ENCODE measurements at regions not wholly inside any gene's neighbourhood (a gene's known extent, or its start where the extent isn't known, plus 50 kb on each side); places are given as distances from the start of the nearest gene placed in this dataset.

GRCh38 chr2:122277956-122278355 lies 522.5 kb downstream of the TSN start:
- Histone ChIP-seq H3K36me3 (replicated peaks) (no peaks in the 10 kb centered on the region), H3K9me3 (no peaks in the 10 kb centered on the region), H3K27me3 (ENCODE audit: low read depth) (no peaks in the 10 kb centered on the region), H3K4me3 (no peak overlapping the region), H3K4me1 (no peaks in the 10 kb centered on the region)
- in situ Hi-C loops (cut with MboI; ENCODE audit: low sequenced_read_pairs): no loop called here
- no peak for DNase-seq (ENCODE audit: low spot score in 2 of 2)

- in situ Hi-C loops (cut with MboI; ENCODE audit: low sequenced_read_pairs): loop anchor here (25.0 kb wide), 2 partner anchors 313 to 488 kb away; no protein-coding TSS in a partner anchor
- peaks cover 3% of the 10 kb centered on the region for H3K4me1 ChIP-seq
- no peak overlapping the region for H3K4me3 ChIP-seq
- peak; percentile 69 to 70 for DNase-seq (ENCODE audit: low spot score in 2 of 2)
- 0 out of 2 replicates have a peak, but pooled peaks cover 2% of the 10 kb centered on the region for H3K9me3 ChIP-seq
- no peaks in the 10 kb centered on the region for H3K36me3 ChIP-seq (replicated peaks)
- no peaks in the 10 kb centered on the region for H3K27me3 ChIP-seq (ENCODE audit: low read depth)
Measured at GRCh38 chr2:122300758-122301157, 545.3 kb downstream of the TSN start.

- DNase-seq (ENCODE audit: low spot score in 2 of 2): no peak
- Histone ChIP-seq H3K4me3 (no peak overlapping the region), H3K9me3 (0 out of 2 replicates have a peak, but pooled peaks cover 2% of the 10 kb centered on the region), H3K27me3 (ENCODE audit: low read depth) (no peaks in the 10 kb centered on the region), H3K4me1 (no peaks in the 10 kb centered on the region), H3K36me3 (replicated peaks) (no peaks in the 10 kb centered on the region)
- in situ Hi-C loops (cut with MboI; ENCODE audit: low sequenced_read_pairs): loop anchor here (25.0 kb wide), 2 partner anchors 320 to 495 kb away; no protein-coding TSS in a partner anchor
Measured at GRCh38 chr2:122307763-122308162, 552.3 kb downstream of the TSN start.

GRCh38 chr2:122315306-122315705 lies 559.9 kb downstream of the TSN start:
- in situ Hi-C loops (cut with MboI; ENCODE audit: low sequenced_read_pairs): loop anchor here (25.0 kb wide), 2 partner anchors 328 to 503 kb away; no protein-coding TSS in a partner anchor
- H3K4me3 ChIP-seq: no peak overlapping the region
- no peaks in the 10 kb centered on the region for H3K4me1 ChIP-seq
- H3K36me3 ChIP-seq (replicated peaks): no peaks in the 10 kb centered on the region
- DNase-seq (ENCODE audit: low spot score in 2 of 2): no peak
- H3K9me3 ChIP-seq: no peaks in the 10 kb centered on the region
- no peaks in the 10 kb centered on the region for H3K27me3 ChIP-seq (ENCODE audit: low read depth)

GRCh38 chr2:122319539-122320132 lies 564.2 kb downstream of the TSN start:
- DNase-seq (ENCODE audit: low spot score in 2 of 2): no peak
- Histone ChIP-seq H3K4me1 (no peaks in the 10 kb centered on the region), H3K27me3 (ENCODE audit: low read depth) (no peaks in the 10 kb centered on the region; the same call in 1 of the 2 replicates), H3K36me3 (replicated peaks) (no peaks in the 10 kb centered on the region), H3K4me3 (no peak overlapping the region), H3K9me3 (no peaks in the 10 kb centered on the region)
- in situ Hi-C loops (cut with MboI; ENCODE audit: low sequenced_read_pairs): loop anchor here (25.0 kb wide), 2 partner anchors 332 to 507 kb away; no protein-coding TSS in a partner anchor

GRCh38 chr2:122322815-122323214 lies 567.4 kb downstream of the TSN start:
- H3K27me3 ChIP-seq (ENCODE audit: low read depth): peaks cover 8% of the 10 kb centered on the region
- H3K4me3 ChIP-seq: no peak overlapping the region
- DNase-seq (ENCODE audit: low spot score in 2 of 2): no peak
- H3K4me1 ChIP-seq: no peaks in the 10 kb centered on the region
- H3K36me3 ChIP-seq (replicated peaks): no peaks in the 10 kb centered on the region
- in situ Hi-C loops (cut with MboI; ENCODE audit: low sequenced_read_pairs): loop anchor here (25.0 kb wide), 2 partner anchors 336 to 511 kb away; no protein-coding TSS in a partner anchor
- no peaks in the 10 kb centered on the region for H3K9me3 ChIP-seq

- H3K4me1 ChIP-seq: no peaks in the 10 kb centered on the region
- peaks cover 8% of the 10 kb centered on the region for H3K27me3 ChIP-seq (ENCODE audit: low read depth)
- no peak overlapping the region for H3K4me3 ChIP-seq
- no peak for DNase-seq (ENCODE audit: low spot score in 2 of 2)
- no peaks in the 10 kb centered on the region for H3K9me3 ChIP-seq
- in situ Hi-C loops (cut with MboI; ENCODE audit: low sequenced_read_pairs): loop anchor here (25.0 kb wide), 2 partner anchors 337 to 512 kb away; no protein-coding TSS in a partner anchor
- H3K36me3 ChIP-seq (replicated peaks): no peaks in the 10 kb centered on the region
Measured at GRCh38 chr2:122323927-122324326, 568.5 kb downstream of the TSN start.

- in situ Hi-C loops (cut with MboI; ENCODE audit: low sequenced_read_pairs): no loop called here
- Histone ChIP-seq H3K27me3 (ENCODE audit: low read depth) (peaks cover 8% of the 10 kb centered on the region), H3K4me3 (no peak overlapping the region), H3K4me1 (no peaks in the 10 kb centered on the region), H3K9me3 (no peaks in the 10 kb centered on the region), H3K36me3 (replicated peaks) (no peaks in the 10 kb centered on the region)
- DNase-seq (ENCODE audit: low spot score in 2 of 2): no peak
Measured at GRCh38 chr2:122326471-122326870, 571.0 kb downstream of the TSN start.

- in situ Hi-C loops (cut with MboI; ENCODE audit: low sequenced_read_pairs): no loop called here
- H3K9me3 ChIP-seq: no peaks in the 10 kb centered on the region
- DNase-seq (ENCODE audit: low spot score in 2 of 2): no peak
Measured at GRCh38 chr2:122328816-122329215, 573.4 kb downstream of the TSN start.

GRCh38 chr2:122329278-122329677 lies 573.8 kb downstream of the TSN start:
- no peaks in the 10 kb centered on the region for H3K9me3 ChIP-seq
- DNase-seq (ENCODE audit: low spot score in 2 of 2): no peak
- in situ Hi-C loops (cut with MboI; ENCODE audit: low sequenced_read_pairs): no loop called here
- H3K27me3 ChIP-seq (ENCODE audit: low read depth): peaks cover 8% of the 10 kb centered on the region
- H3K4me3 ChIP-seq: no peak overlapping the region
- H3K4me1 ChIP-seq: no peaks in the 10 kb centered on the region
- no peaks in the 10 kb centered on the region for H3K36me3 ChIP-seq (replicated peaks)

More at GRCh38 chr2:122328816-122329215, 573.4 kb downstream of the TSN start:
- Histone ChIP-seq H3K27me3 (ENCODE audit: low read depth) (peaks cover 8% of the 10 kb centered on the region), H3K36me3 (replicated peaks) (no peaks in the 10 kb centered on the region), H3K4me1 (no peaks in the 10 kb centered on the region), H3K4me3 (no peak overlapping the region)

- in situ Hi-C loops (cut with MboI; ENCODE audit: low sequenced_read_pairs): no loop called here
- Histone ChIP-seq H3K4me3 (no peak overlapping the region), H3K4me1 (no peaks in the 10 kb centered on the region), H3K36me3 (replicated peaks) (no peaks in the 10 kb centered on the region), H3K9me3 (no peaks in the 10 kb centered on the region), H3K27me3 (ENCODE audit: low read depth) (no peaks in the 10 kb centered on the region)
- no peak for DNase-seq (ENCODE audit: low spot score in 2 of 2)
Measured at GRCh38 chr2:122333932-122334331, 578.5 kb downstream of the TSN start.

GRCh38 chr2:122338000-122338399 lies 582.5 kb downstream of the TSN start:
- no peaks in the 10 kb centered on the region for H3K27me3 ChIP-seq (ENCODE audit: low read depth)
- in situ Hi-C loops (cut with MboI; ENCODE audit: low sequenced_read_pairs): no loop called here
- no peak for DNase-seq (ENCODE audit: low spot score in 2 of 2)
- H3K4me1 ChIP-seq: no peaks in the 10 kb centered on the region
- no peaks in the 10 kb centered on the region for H3K36me3 ChIP-seq (replicated peaks)
- H3K9me3 ChIP-seq: no peaks in the 10 kb centered on the region
- H3K4me3 ChIP-seq: no peak overlapping the region

- in situ Hi-C loops (cut with MboI; ENCODE audit: low sequenced_read_pairs): no loop called here
- no peak overlapping the region for H3K4me3 ChIP-seq
- no peaks in the 10 kb centered on the region for H3K4me1 ChIP-seq
- H3K27me3 ChIP-seq (ENCODE audit: low read depth): no peaks in the 10 kb centered on the region
- H3K9me3 ChIP-seq: no peaks in the 10 kb centered on the region
- no peaks in the 10 kb centered on the region for H3K36me3 ChIP-seq (replicated peaks)
- no peak for DNase-seq (ENCODE audit: low spot score in 2 of 2)
Measured at GRCh38 chr2:122340246-122340645, 584.8 kb downstream of the TSN start.

GRCh38 chr2:122341007-122341406 lies 585.6 kb downstream of the TSN start:
- no peak for DNase-seq (ENCODE audit: low spot score in 2 of 2)
- H3K36me3 ChIP-seq (replicated peaks): no peaks in the 10 kb centered on the region
- H3K27me3 ChIP-seq (ENCODE audit: low read depth): no peaks in the 10 kb centered on the region
- in situ Hi-C loops (cut with MboI; ENCODE audit: low sequenced_read_pairs): no loop called here
- H3K4me3 ChIP-seq: no peak overlapping the region
- H3K9me3 ChIP-seq: no peaks in the 10 kb centered on the region
- H3K4me1 ChIP-seq: no peaks in the 10 kb centered on the region

Data from HAP-1 (cell line).